Muscle layer of colon (tissue), 2 donors: ENCODE measurements at regions not wholly inside any gene's neighbourhood (a gene's known extent, or its start where the extent isn't known, plus 50 kb on each side); places are given as distances from the start of the nearest gene placed in this dataset.
A peak's percentile ranks its signal among the peaks of the same experiment; 100 is the strongest.

Source experiments
- H3K27ac ChIP-seq: one replicate; pipeline ENCODE4 v1.7.0; 2013; ENCODE audit warnings: low read depth, mild to moderate bottlenecking, low read length, moderate library complexity
- H3K27me3 ChIP-seq, 2 donors: one replicate each; pipeline ENCODE4 v1.7.0; 2013; ENCODE audit warnings: low read length in 2 of 2, mild to moderate bottlenecking in 2 of 2; ENCODE audit not compliant: insufficient read depth in 2 of 2, control insufficient read depth in 1 of 2
- H3K36me3 ChIP-seq: one replicate; pipeline ENCODE4 v1.7.0; 2013; ENCODE audit warnings: mild to moderate bottlenecking, low read length; ENCODE audit not compliant: insufficient read depth
- H3K4me1 ChIP-seq: one replicate; pipeline ENCODE4 v1.7.0; 2013; ENCODE audit warnings: mild to moderate bottlenecking, low read length; ENCODE audit not compliant: insufficient read depth
- H3K4me3 ChIP-seq, 2 donors: one replicate each; pipeline ENCODE4 v1.7.0; 2013; ENCODE audit warnings: low read length in 2 of 2, low read depth in 1 of 2, mild to moderate bottlenecking in 1 of 2, moderate library complexity in 1 of 2
- H3K9ac ChIP-seq: one replicate; pipeline ENCODE4 v1.7.0; 2013; ENCODE audit warnings: low read length
- H3K9me3 ChIP-seq: one replicate; pipeline ENCODE4 v1.7.0; 2013; ENCODE audit warnings: mild to moderate bottlenecking, low read length
- donor health status: abdominal sarcoma.
- donor health status: Adenocarcinoma of cecum.

DNA sequence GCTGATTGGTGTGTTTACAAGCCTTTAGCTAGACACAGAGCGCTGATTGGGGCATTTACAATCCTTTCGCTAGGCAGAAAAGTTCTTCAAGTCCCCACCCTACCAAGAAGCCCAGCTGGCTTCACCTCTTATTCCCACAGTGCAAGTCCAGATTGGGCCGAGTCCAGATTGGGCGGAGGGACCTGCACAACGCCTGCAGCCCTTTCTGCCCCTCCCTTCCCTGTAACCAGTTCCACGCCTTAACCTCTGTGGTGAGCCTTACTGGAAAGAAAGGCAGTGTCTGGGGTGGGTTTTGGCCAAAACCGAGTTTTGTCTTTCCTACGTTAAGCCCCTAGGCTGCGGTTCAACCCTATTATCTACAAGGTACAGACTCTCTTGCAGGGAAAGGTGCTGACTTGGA, 268.7 kb downstream of the ZEB1 start:
- H3K4me3 ChIP-seq = no peak overlapping the region
- H3K4me1 ChIP-seq = peaks cover 15% of the 10 kb centered on the region
- no peaks in the 10 kb centered on the region for H3K36me3 ChIP-seq
- no peaks in the 10 kb centered on the region for H3K9me3 ChIP-seq
- H3K27ac ChIP-seq = no peak overlapping the region
- no peaks in the 10 kb centered on the region for H3K27me3 ChIP-seq
- H3K9ac ChIP-seq = no peak overlapping the region

DNA sequence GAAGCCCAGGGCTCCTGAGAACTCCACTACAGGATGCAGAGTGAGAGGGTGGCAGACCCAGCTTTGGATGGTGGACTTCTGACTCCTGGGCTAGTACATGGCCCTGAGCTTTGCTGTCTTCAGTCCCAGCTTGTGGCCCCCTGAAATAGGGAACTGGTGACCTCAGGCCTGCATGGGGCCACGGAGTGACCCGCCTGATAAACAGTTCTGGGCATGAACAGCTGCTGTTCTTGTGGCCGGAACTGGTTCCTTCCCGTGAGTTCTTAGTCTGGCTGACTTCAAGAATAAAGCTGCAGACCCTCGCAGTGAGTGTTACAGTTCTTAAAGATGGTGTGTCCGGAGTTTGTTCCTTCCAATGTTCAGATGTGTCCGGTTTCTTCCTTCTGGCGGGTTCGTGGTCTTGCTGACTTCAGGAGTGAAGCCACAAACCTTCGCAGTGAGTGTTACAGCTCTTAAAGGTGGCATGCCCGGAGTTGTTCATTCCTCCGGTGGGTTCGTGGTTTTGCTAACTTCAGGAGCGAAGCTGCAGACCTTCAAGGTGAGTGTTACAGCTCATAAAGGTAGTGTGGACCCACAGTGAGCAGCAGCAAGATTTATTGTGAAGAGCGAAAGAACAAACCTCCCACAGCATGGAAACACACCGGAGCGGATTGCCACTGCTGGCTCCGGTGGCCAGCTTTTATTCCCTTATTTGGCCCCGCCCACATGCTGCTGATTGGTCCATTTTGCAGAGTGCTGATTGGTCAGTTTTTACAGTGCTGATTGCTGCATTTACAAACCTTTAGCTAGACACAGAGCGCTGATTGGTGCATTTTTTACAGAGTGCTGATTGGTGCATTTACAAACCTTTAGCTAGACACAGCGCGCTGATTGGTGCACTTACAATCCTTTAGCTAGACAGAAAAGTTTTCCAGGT, 268.0 kb downstream of the ZEB1 start:
- H3K9me3 ChIP-seq = no peaks in the 10 kb centered on the region
- H3K27ac ChIP-seq = no peak overlapping the region
- no peak overlapping the region for H3K9ac ChIP-seq
- H3K27me3 ChIP-seq = no peaks in the 10 kb centered on the region
- H3K4me1 ChIP-seq = peaks cover 22% of the 10 kb centered on the region
- no peaks in the 10 kb centered on the region for H3K36me3 ChIP-seq
- no peak overlapping the region for H3K4me3 ChIP-seq

DNA sequence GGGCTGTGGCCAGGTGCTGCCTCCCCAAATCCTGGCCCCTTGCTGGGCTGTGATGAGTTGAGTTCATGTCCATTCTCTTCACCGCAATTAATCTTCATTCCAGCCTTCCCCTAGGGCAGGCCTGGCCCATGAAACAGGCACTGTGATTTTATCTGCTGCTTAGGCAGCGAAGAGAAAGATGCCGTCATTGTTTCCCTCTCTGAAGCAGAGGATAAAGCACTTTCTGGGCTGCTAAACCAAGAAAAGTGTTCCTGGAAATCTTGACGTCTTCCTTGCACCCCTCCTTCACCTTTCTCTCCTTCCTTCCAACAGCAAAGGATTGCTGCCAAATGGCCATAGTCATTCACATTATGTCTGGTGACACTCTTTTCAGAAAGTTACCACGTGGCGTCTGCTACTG, 265.9 kb downstream of the ZEB1 start:
- H3K4me1 ChIP-seq = peaks cover 22% of the 10 kb centered on the region
- no peak overlapping the region for H3K9ac ChIP-seq
- no peaks in the 10 kb centered on the region for H3K36me3 ChIP-seq
- no peaks in the 10 kb centered on the region for H3K9me3 ChIP-seq
- no peak overlapping the region for H3K27ac ChIP-seq
- no peaks in the 10 kb centered on the region for H3K27me3 ChIP-seq
- no peak overlapping the region for H3K4me3 ChIP-seq

GRCh38 chr10:31584098-31584631, 265.1 kb downstream of the ZEB1 start:
- no peaks in the 10 kb centered on the region for H3K36me3 ChIP-seq
- no peak overlapping the region for H3K27ac ChIP-seq
- no peaks in the 10 kb centered on the region for H3K9me3 ChIP-seq
- no peak overlapping the region for H3K9ac ChIP-seq
- peaks cover 22% of the 10 kb centered on the region for H3K4me1 ChIP-seq
- H3K27me3 ChIP-seq = no peaks in the 10 kb centered on the region
- H3K4me3 ChIP-seq = no peak overlapping the region

GRCh38 chr10:31583293-31583692, 264.3 kb downstream of the ZEB1 start:
- Histone ChIP-seq H3K4me3 (peak overlapping the region in 1 of 2 donors; percentile 7), H3K9me3 (no peaks in the 10 kb centered on the region), H3K9ac (no peak overlapping the region), H3K36me3 (no peaks in the 10 kb centered on the region), H3K27me3 (no peaks in the 10 kb centered on the region), H3K4me1 (peaks cover 22% of the 10 kb centered on the region), H3K27ac (peak overlapping the region; percentile 55)

- Histone ChIP-seq H3K4me3 (peak overlapping the region in 1 of 2 donors; percentile 7), H3K27me3 (no peaks in the 10 kb centered on the region), H3K9ac (no peak overlapping the region), H3K9me3 (no peaks in the 10 kb centered on the region), H3K27ac (peak overlapping the region; percentile 66), H3K4me1 (peaks cover 22% of the 10 kb centered on the region), H3K36me3 (no peaks in the 10 kb centered on the region)
Measured at GRCh38 chr10:31582365-31583052, 263.5 kb downstream of the ZEB1 start.

GRCh38 chr10:31581741-31582323, 262.8 kb downstream of the ZEB1 start:
- Histone ChIP-seq H3K27me3 (no peaks in the 10 kb centered on the region), H3K9ac (no peak overlapping the region), H3K9me3 (no peaks in the 10 kb centered on the region), H3K4me3 (no peak overlapping the region), H3K4me1 (peaks cover 22% of the 10 kb centered on the region), H3K36me3 (no peaks in the 10 kb centered on the region), H3K27ac (no peak overlapping the region)

DNA sequence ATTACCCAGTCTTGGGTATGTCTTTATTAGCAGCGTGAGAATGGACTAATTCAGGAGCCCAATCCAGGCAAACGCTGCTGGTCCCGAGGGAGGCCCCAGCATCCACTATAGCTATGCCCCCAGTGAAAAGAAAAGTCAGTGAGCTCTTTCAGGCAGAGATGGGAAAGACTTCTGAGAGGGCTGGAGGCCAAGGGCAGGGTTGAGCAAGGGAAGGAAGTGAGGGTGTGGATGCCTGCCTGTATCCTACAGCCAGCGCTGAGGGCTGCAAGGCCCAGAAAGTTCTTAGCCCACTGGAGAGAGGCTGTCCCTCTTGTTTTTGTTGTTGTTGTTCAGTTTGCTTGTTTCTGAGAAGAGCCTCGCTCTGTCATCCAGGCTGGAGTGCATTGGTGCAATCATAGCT, 261.6 kb downstream of the ZEB1 start:
- peaks cover 22% of the 10 kb centered on the region for H3K4me1 ChIP-seq
- H3K27me3 ChIP-seq = no peaks in the 10 kb centered on the region
- no peak overlapping the region for H3K9ac ChIP-seq
- H3K36me3 ChIP-seq = no peaks in the 10 kb centered on the region
- no peak overlapping the region for H3K4me3 ChIP-seq
- H3K9me3 ChIP-seq = no peaks in the 10 kb centered on the region
- H3K27ac ChIP-seq = no peak overlapping the region
